DOHH2 (cell line): ENCODE measurements at regions not wholly inside any gene's neighbourhood (a gene's known extent, or its start where the extent isn't known, plus 50 kb on each side); places are given as distances from the start of the nearest gene placed in this dataset.

Experiments
- H3F3A ChIP-seq: fragments of 200-600 bp; sonication (generic), shearing (Covaris generic); 2 replicates; pipeline ENCODE4 v1.6.0; 2016; ENCODE audit warnings: antibody characterized with exemption, mild to moderate bottlenecking; ENCODE audit not compliant: control insufficient read depth, insufficient read depth
- H3K27ac ChIP-seq: fragments of 200-600 bp; sonication (generic); 2 replicates; pipeline ENCODE4 v1.5.1; 2014; ENCODE audit warnings: low read depth, mild to moderate bottlenecking, low read length, moderate library complexity
- H3K27me3 ChIP-seq: fragments of 200-600 bp; sonication (generic); 2 replicates; pipeline ENCODE4 v1.6.1; 2014; ENCODE audit warnings: mild to moderate bottlenecking, low read length, mixed read lengths; ENCODE audit not compliant: control insufficient read depth
- H3K36me3 ChIP-seq: fragments of 200-600 bp; sonication (generic); 2 replicates; pipeline ENCODE4 v1.6.1; 2014; ENCODE audit warnings: mild to moderate bottlenecking, low read length, moderate library complexity, mixed read lengths; ENCODE audit not compliant: control insufficient read depth
- H3K4me1 ChIP-seq: fragments of 200-600 bp; sonication (generic); 2 replicates; pipeline ENCODE4 v1.6.1; 2014; ENCODE audit warnings: mild to moderate bottlenecking, low read length, mixed read lengths; ENCODE audit not compliant: control insufficient read depth
- H3K4me2 ChIP-seq: fragments of 200-600 bp; sonication (generic); 2 replicates; pipeline ENCODE4 v1.6.0; 2014; ENCODE audit warnings: mild to moderate bottlenecking, low read length, moderate library complexity
- H3K4me3 ChIP-seq: fragments of 200-600 bp; sonication (generic); 2 replicates; pipeline ENCODE4 v1.5.1; 2014; ENCODE audit warnings: mild to moderate bottlenecking, low read length, mixed read lengths
- H3K79me2 ChIP-seq: fragments of 200-600 bp; sonication (generic); 2 replicates; pipeline ENCODE4 v1.6.1; 2014; ENCODE audit warnings: mild to moderate bottlenecking, low read length, mixed read lengths; ENCODE audit not compliant: control insufficient read depth
- H3K9me2 ChIP-seq: fragments of 200-600 bp; sonication (generic); replicated peaks from 2 replicates; pipeline ENCODE4 v1.6.1; 2014; ENCODE audit warnings: mild to moderate bottlenecking, low read length, mixed read lengths; ENCODE audit not compliant: control insufficient read depth
- H3K9me3 ChIP-seq: fragments of 200-600 bp; sonication (generic); 2 replicates; pipeline ENCODE4 v1.6.1; 2014; ENCODE audit warnings: antibody characterized with exemption, low read length, mixed read lengths; ENCODE audit not compliant: control insufficient read depth, insufficient read depth
- H4K20me1 ChIP-seq: fragments of 200-600 bp; sonication (generic); 2 replicates; pipeline ENCODE4 v1.6.0; 2014; ENCODE audit warnings: low read depth, mild to moderate bottlenecking, antibody characterized with exemption, low read length, moderate library complexity; ENCODE audit not compliant: control insufficient read depth, insufficient read depth
- EZH2phosphoT487 ChIP-seq: fragments of 200-600 bp; sonication (generic); IDR thresholded peaks from 2 replicates; pipeline ENCODE4 v1.6.1; 2017; ENCODE audit warnings: borderline replicate concordance, mild to moderate bottlenecking, antibody characterized with exemption, low read length, moderate library complexity, mixed read lengths
- TF ChIP-seq, protein P1 (sequence below): fragments of 200-600 bp; sonication (generic); IDR thresholded peaks from one replicate; pipeline ENCODE4 v1.5.1; 2014; ENCODE audit warnings: antibody characterized with exemption, mild to moderate bottlenecking, low read depth, low read length; ENCODE audit not compliant: poor library complexity, severe bottlenecking

DNA sequence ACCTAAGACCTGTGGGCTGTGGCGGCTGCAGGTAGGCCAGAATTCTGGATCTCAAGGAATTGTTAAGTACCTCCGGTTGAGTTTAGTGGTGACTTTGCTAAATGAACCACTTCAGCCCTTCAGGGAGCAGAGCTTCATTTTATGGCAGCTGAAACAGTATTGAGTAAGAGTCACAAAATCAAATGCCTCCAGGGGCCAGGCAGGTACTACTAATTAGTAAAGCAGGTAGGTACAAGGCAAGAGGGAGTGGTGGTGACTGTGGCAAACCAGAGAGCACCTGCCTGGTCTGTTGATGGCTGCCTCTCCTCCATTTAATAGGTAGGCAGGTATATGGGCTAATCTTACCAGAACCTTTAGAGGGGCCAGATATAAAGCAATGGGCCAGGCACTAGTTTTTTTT is 118.8 kb downstream of the EMX2 start:
- no peaks in the 10 kb centered on the region for H3K27me3 ChIP-seq
- no peaks in the 10 kb centered on the region for H3K36me3 ChIP-seq
- no peaks in the 10 kb centered on the region for H3K9me3 ChIP-seq
- no peaks in the 10 kb centered on the region for H4K20me1 ChIP-seq
- H3K4me2 ChIP-seq = no peak overlapping the region
- TF ChIP-seq EZH2phosphoT487 = no peak
- TF ChIP-seq, protein P1, sequence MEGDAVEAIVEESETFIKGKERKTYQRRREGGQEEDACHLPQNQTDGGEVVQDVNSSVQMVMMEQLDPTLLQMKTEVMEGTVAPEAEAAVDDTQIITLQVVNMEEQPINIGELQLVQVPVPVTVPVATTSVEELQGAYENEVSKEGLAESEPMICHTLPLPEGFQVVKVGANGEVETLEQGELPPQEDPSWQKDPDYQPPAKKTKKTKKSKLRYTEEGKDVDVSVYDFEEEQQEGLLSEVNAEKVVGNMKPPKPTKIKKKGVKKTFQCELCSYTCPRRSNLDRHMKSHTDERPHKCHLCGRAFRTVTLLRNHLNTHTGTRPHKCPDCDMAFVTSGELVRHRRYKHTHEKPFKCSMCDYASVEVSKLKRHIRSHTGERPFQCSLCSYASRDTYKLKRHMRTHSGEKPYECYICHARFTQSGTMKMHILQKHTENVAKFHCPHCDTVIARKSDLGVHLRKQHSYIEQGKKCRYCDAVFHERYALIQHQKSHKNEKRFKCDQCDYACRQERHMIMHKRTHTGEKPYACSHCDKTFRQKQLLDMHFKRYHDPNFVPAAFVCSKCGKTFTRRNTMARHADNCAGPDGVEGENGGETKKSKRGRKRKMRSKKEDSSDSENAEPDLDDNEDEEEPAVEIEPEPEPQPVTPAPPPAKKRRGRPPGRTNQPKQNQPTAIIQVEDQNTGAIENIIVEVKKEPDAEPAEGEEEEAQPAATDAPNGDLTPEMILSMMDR = no peak
- H3K4me3 ChIP-seq = no peak overlapping the region
- H3K9me2 ChIP-seq = no peaks in the 10 kb centered on the region
- no peaks in the 10 kb centered on the region for H3F3A ChIP-seq
- H3K79me2 ChIP-seq = no peaks in the 10 kb centered on the region
- H3K27ac ChIP-seq = no peak overlapping the region
- H3K4me1 ChIP-seq = no peaks in the 10 kb centered on the region

DNA sequence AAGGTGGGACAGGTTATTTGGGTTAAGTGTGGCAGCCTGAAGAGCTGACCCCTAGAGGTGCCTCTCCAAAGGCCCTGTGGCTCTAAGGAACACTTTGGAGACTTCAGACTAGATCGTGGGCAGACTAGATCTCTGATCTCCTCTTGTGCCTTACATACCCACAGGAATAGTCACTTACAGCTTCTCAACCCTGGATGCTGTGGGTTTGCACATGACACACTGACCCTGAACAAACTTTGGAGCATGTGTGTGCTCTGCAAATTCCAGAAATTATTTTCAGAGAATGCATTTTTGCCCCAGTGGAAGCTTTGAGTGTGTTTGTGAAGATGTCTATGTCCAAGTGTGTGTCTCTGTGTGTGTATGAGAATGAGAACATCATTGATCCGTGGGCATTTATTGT is 119.6 kb downstream of the EMX2 start:
- Histone ChIP-seq H3K9me3 (no peaks in the 10 kb centered on the region), H3K36me3 (no peaks in the 10 kb centered on the region), H3K9me2 (no peaks in the 10 kb centered on the region), H4K20me1 (no peaks in the 10 kb centered on the region), H3F3A (no peaks in the 10 kb centered on the region), H3K4me1 (no peaks in the 10 kb centered on the region), H3K27ac (no peak overlapping the region), H3K79me2 (no peaks in the 10 kb centered on the region), H3K4me2 (no peak overlapping the region), H3K4me3 (no peak overlapping the region), H3K27me3 (no peaks in the 10 kb centered on the region)
- no peak for TF ChIP-seq EZH2phosphoT487
- TF ChIP-seq, protein P1 = no peak

DNA sequence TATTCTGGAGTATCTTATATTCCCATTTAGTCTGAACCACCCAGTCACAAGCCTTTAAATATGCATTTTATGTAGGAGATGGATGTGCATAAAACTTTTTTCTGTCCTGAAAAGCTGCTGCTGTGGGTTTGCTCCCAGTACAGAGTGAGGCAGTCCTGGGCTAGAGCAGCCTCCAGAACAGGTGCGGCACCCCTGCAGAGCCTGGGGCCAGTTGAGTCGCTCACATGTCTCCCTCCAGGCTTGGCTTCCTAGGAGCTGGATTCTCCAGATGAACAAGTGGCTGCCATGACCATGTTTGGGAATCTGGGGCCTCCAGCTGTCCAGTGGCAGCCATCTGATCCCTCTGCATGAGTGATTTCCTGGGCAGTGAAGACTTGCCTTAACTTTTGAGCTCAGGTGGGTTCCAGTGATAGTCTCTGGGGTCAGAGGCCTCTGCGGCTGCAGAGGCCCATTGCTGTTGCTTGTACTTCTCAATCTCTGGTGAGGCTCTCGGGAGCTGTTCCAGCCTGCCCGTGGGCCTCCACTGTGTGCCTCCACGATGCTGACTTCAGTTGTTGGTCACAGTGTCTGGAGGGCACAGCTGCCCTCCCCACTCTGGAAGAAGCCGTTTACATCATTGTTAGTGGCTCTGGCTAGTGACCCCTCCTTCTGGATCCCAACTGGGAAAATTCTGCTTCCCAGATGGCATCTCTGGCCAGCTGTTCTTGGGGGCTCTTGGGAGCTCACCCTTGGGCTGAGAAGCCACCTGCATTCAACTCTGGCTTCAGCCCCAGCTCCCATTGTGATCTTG is 120.4 kb downstream of the EMX2 start:
- Histone ChIP-seq H4K20me1 (no peaks in the 10 kb centered on the region), H3K36me3 (no peaks in the 10 kb centered on the region), H3K4me1 (no peaks in the 10 kb centered on the region), H3K9me3 (no peaks in the 10 kb centered on the region), H3K4me3 (no peak overlapping the region), H3F3A (no peaks in the 10 kb centered on the region), H3K27me3 (no peaks in the 10 kb centered on the region), H3K79me2 (no peaks in the 10 kb centered on the region), H3K27ac (no peak overlapping the region), H3K4me2 (no peak overlapping the region), H3K9me2 (no peaks in the 10 kb centered on the region)
- no peak for TF ChIP-seq EZH2phosphoT487
- TF ChIP-seq, protein P1 = no peak
